Esophagus squamous epithelium (tissue), 5 donors: ENCODE measurements at regions not wholly inside any gene's neighbourhood (a gene's known extent, or its start where the extent isn't known, plus 50 kb on each side); places are given as distances from the start of the nearest gene placed in this dataset.

Experiments used
- DNase-seq: peaks from one replicate; lab custom pipeline; 2025; lab: John Stamatoyannopoulos, UW
- H3K27ac ChIP-seq, 4 donors: fragments of 200-600 bp; sonication (generic); one replicate each; pipeline ENCODE4 v1.5.1; 2016 to 2019; ENCODE audit warnings: mild to moderate bottlenecking in 1 of 4
- H3K27me3 ChIP-seq, 4 donors: fragments of 200-600 bp; sonication (generic); 1 replicate in 3 of 4; 2 replicates in 1 of 4; pipeline versions ENCODE4 v1.5.1 to v1.6.0; 2017 to 2021; ENCODE audit warnings: antibody characterized with exemption in 1 of 4
- H3K36me3 ChIP-seq, 3 donors: fragments of 200-600 bp; sonication (generic); one replicate each; pipeline ENCODE4 v1.5.1; 2016 to 2019
- H3K4me1 ChIP-seq, 3 donors: fragments of 200-600 bp; sonication (generic); one replicate each; pipeline ENCODE4 v1.5.1; 2017 to 2019
- H3K4me3 ChIP-seq, 4 donors: fragments of 200-600 bp; sonication (generic); 1 replicate in 3 of 4; 2 replicates in 1 of 4; pipeline ENCODE4 v1.5.1; 2016 to 2019; ENCODE audit warnings: mild to moderate bottlenecking in 2 of 4, moderate library complexity in 1 of 4
- H3K9me3 ChIP-seq, 3 donors: fragments of 200-600 bp; sonication (generic); one replicate each; pipeline ENCODE4 v1.5.1; 2016 to 2019
- POLR2A ChIP-seq, 4 donors: fragments of 450-650 bp; IDR thresholded peaks; one replicate each; pipeline ENCODE4 v1.6.1; 2017; ENCODE audit warnings: antibody characterized with exemption in 4 of 4, mild to moderate bottlenecking in 4 of 4, moderate library complexity in 3 of 4
- WGBS, 2 donors: methylation state at CpG; one replicate each; pipeline ENCODE4 v1.1.5; 2018; 5-methylcytosine and 5-hydroxymethylcytosine counted together
- intact Hi-C: fragments of 100-400 bp; cut with DNase I; formaldehyde crosslinking; loops from one replicate; pipeline ENCODE4 v1.15.0; 2022
- TF ChIP-seq, protein P1 (sequence below), 6 experiments: fragments of 450-650 bp in 4 of 6; fragments of 200-600 bp in 2 of 6; sonication (generic) in 2 of 6; IDR thresholded peaks; one replicate each; pipeline ENCODE4 v1.5.1; 2016 to 2019; ENCODE audit warnings: antibody characterized with exemption in 6 of 6, mild to moderate bottlenecking in 4 of 6, moderate library complexity in 4 of 6
- donor health status: DM: yes; HTN: yes; CAD: no.

DNA sequence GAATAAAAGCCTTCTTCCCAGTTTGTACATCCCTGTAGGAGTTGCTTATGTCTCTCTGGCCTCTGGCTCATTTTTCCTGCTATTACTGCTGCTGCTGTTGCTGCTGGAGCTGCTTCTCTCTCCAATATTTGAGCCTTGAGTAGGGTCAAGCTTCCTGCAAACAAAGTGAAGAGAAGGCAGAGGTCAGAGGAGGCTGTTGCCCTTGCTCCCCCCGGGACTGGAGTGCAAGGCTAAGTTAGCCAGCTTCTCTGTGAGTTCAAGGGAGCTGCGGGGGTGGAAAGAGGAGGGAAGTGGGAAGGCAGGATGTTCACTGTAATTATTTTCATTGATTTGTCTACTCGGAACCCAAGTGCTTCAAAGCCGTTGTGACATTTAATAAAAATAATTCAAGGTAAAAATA is 77.0 kb upstream of the TMEM132E start:
- H3K4me3 ChIP-seq: no peak overlapping the region
- peaks cover 0 to 69% (median 0%) of the 10 kb centered on the region in 4 donors for H3K27me3 ChIP-seq
- WGBS, 2 donors: 43 to 53% methylated on average over 4 of the region's 4 CpGs
- H3K4me1 ChIP-seq: no peaks in the 10 kb centered on the region
- no peaks in the 10 kb centered on the region for H3K36me3 ChIP-seq
- no peak for DNase-seq
- intact Hi-C loops: no loop called here
- no peaks in the 10 kb centered on the region for H3K9me3 ChIP-seq
- H3K27ac ChIP-seq: no peak overlapping the region
- TF ChIP-seq, protein P1, sequence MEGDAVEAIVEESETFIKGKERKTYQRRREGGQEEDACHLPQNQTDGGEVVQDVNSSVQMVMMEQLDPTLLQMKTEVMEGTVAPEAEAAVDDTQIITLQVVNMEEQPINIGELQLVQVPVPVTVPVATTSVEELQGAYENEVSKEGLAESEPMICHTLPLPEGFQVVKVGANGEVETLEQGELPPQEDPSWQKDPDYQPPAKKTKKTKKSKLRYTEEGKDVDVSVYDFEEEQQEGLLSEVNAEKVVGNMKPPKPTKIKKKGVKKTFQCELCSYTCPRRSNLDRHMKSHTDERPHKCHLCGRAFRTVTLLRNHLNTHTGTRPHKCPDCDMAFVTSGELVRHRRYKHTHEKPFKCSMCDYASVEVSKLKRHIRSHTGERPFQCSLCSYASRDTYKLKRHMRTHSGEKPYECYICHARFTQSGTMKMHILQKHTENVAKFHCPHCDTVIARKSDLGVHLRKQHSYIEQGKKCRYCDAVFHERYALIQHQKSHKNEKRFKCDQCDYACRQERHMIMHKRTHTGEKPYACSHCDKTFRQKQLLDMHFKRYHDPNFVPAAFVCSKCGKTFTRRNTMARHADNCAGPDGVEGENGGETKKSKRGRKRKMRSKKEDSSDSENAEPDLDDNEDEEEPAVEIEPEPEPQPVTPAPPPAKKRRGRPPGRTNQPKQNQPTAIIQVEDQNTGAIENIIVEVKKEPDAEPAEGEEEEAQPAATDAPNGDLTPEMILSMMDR (IDR thresholded peaks at IDR 0.05): no peak
- no peak for TF ChIP-seq POLR2A (IDR thresholded peaks at IDR 0.05)

DNA sequence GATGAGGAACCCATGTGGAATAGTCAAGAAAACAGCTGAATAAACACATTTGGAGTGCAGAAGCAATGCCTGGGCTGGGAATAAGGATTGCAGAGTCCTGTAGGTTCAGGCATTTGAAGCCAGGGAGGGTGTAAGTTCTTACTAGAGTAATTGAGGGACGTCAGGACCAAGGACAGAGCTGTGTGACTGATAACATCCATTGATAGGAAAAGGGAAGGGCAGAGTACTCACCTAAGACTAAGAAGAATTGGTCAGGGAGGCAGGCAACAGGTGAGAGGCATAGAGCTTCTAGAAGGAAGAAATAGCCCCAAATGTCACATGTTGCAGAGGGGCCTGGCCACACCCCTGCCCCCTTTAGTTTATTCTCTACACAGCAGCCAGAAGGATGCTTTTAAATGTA is 79.8 kb upstream of the TMEM132E start:
- intact Hi-C loops: no loop called here
- Histone ChIP-seq H3K9me3 (no peaks in the 10 kb centered on the region), H3K36me3 (no peaks in the 10 kb centered on the region), H3K4me3 (no peak overlapping the region), H3K4me1 (no peaks in the 10 kb centered on the region), H3K27me3 (peaks cover 0 to 62% (median 0%) of the 10 kb centered on the region in 4 donors), H3K27ac (no peak overlapping the region)
- WGBS, 2 donors: 3 to 6% methylated on average over 1 of the region's 1 CpG
- DNase-seq: no peak
- TF ChIP-seq POLR2A (IDR thresholded peaks at IDR 0.05): no peak
- TF ChIP-seq, protein P1 (IDR thresholded peaks at IDR 0.05): no peak

DNA sequence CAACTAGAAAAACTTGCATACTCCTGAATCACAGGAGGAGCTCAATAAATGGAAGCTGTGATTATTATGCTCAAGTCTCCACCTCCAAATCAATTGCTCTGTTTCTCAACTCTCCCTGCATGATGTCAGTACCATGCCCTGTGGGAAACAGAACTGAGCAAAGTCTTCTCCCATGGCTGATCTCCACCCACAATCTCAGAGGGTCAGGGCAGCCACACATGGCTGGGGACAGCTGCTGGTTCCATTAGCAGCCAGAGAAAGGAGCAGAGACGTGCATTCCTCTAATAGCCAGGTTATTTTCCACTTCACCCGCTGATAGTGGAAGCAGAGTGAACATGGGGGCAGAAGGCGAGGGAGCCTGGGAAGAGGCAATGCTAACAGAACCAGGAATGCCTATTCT is 85.5 kb upstream of the TMEM132E start:
- no peak overlapping the region for H3K27ac ChIP-seq
- TF ChIP-seq POLR2A (IDR thresholded peaks at IDR 0.05): no peak
- TF ChIP-seq, protein P1 (IDR thresholded peaks at IDR 0.05): no peak
- H3K4me1 ChIP-seq: no peaks in the 10 kb centered on the region
- intact Hi-C loops: no loop called here
- H3K4me3 ChIP-seq: no peak overlapping the region
- no peak for DNase-seq
- no peaks in the 10 kb centered on the region for H3K9me3 ChIP-seq
- H3K36me3 ChIP-seq: no peaks in the 10 kb centered on the region
- H3K27me3 ChIP-seq: peaks cover 0 to 71% (median 0%) of the 10 kb centered on the region in 4 donors
- WGBS, 2 donors: 56 to 57% methylated on average over 2 to 3 of the region's 3 CpGs

DNA sequence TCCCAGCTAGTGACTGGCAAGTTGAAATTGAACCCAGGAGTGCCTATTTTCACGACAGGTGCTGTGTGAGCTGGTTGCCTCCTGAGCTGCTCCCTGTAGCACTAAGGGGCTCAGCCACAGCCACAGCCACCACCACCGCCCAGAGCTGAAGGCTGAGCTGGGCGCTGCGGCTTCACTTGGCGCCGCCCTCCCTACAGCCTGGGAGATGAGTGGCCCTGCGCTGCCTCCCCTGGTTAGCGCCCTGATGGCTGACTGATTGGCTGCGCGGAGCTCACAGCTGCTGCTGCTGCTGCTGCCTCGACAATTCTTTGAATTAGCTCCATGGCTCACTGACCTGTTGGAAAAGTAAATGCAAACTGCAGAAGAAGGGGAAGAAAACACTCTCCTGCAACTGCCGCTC is 91.8 kb upstream of the TMEM132E start:
- Histone ChIP-seq H3K4me1 (no peaks in the 10 kb centered on the region), H3K27ac (no peak overlapping the region), H3K4me3 (no peak overlapping the region), H3K36me3 (no peaks in the 10 kb centered on the region), H3K9me3 (no peaks in the 10 kb centered on the region), H3K27me3 (peaks cover 0 to 84% (median 0%) of the 10 kb centered on the region in 4 donors)
- DNase-seq: no peak
- no CpG with 5 or more reads among the region's 12 CpGs for WGBS, 2 donors
- intact Hi-C loops: no loop called here
- TF ChIP-seq POLR2A (IDR thresholded peaks at IDR 0.05): no peak
- TF ChIP-seq, protein P1 (IDR thresholded peaks at IDR 0.05): no peak

DNA sequence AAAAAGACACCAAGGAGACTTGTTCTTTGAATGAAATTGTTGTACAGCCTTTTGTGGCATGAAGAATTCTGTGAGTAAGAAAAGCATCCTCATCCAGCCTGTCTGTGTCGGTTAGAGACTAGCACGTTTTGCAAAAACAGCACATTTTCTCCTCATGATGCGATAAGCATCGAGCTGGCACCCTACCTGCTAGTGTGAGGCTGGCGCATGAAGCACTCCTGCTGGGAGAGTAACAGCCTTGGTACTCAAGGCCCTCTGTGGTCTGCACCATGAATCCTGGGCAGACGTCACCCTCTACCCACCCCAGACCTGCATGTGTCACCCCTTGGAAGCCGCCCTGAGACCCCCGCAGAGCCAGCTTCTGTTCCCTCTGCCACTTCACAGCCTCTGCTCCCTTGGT is 92.6 kb upstream of the TMEM132E start:
- H3K36me3 ChIP-seq: no peaks in the 10 kb centered on the region
- no peak overlapping the region for H3K27ac ChIP-seq
- TF ChIP-seq POLR2A (IDR thresholded peaks at IDR 0.05): no peak
- TF ChIP-seq, protein P1 (IDR thresholded peaks at IDR 0.05): no peak
- peaks cover 0 to 90% (median 0%) of the 10 kb centered on the region in 4 donors for H3K27me3 ChIP-seq
- DNase-seq: no peak
- no peak overlapping the region for H3K4me3 ChIP-seq
- H3K9me3 ChIP-seq: no peaks in the 10 kb centered on the region
- intact Hi-C loops: no loop called here
- 49 to 55% methylated on average over 7 to 8 of the region's 8 CpGs for WGBS, 2 donors
- no peaks in the 10 kb centered on the region for H3K4me1 ChIP-seq
